HTR-8/SVneo (cell line): ENCODE measurements at regions not wholly inside any gene's neighbourhood (a gene's known extent, or its start where the extent isn't known, plus 50 kb on each side); places are given as distances from the start of the nearest gene placed in this dataset.
"Not testable (repeated sequence)": the region's sequence is repeated elsewhere in the genome, so short reads cannot be mapped to it uniquely, and the experiment has no call there.

ENCODE experiments used
- DNase-seq: peaks from one replicate; pipeline ENCODE4 v3.0.0; 2011; ENCODE audit warnings: low spot score, mixed read lengths; ENCODE audit not compliant: insufficient read length
- FAIRE-seq: peaks from 2 replicates; lab custom pipeline; 2011; peaks lifted over from hg19 to GRCh38; lab: Jason Lieb, UNC

GRCh38 chr4:14375816-14376215 is 626.5 kb upstream of the CPEB2 start:
- FAIRE-seq (no peak), DNase-seq (no peak)

- FAIRE-seq = no peak
- no peak for DNase-seq
Observed at GRCh38 chr4:14379183-14379582, 623.1 kb upstream of the CPEB2 start.

- no peak for FAIRE-seq
- no peak for DNase-seq
Observed at GRCh38 chr4:14383652-14384051, 618.6 kb upstream of the CPEB2 start.

GRCh38 chr4:14384824-14385223 is 617.5 kb upstream of the CPEB2 start:
- FAIRE-seq = no peak
- no peak for DNase-seq

GRCh38 chr4:14386196-14386595 is 616.1 kb upstream of the CPEB2 start:
- DNase-seq (no peak), FAIRE-seq (no peak)

GRCh38 chr4:14387647-14388046 is 614.6 kb upstream of the CPEB2 start:
- DNase-seq (no peak), FAIRE-seq (no peak)

GRCh38 chr4:14392378-14392777 is 609.9 kb upstream of the CPEB2 start:
- FAIRE-seq = no peak
- no peak for DNase-seq

GRCh38 chr4:14396183-14396582 is 606.1 kb upstream of the CPEB2 start:
- FAIRE-seq (no peak), DNase-seq (no peak)

GRCh38 chr4:14399848-14400247 is 602.4 kb upstream of the CPEB2 start:
- no peak for FAIRE-seq
- DNase-seq = no peak

GRCh38 chr4:14400307-14400706 is 602.0 kb upstream of the CPEB2 start:
- DNase-seq (no peak), FAIRE-seq (no peak)

- FAIRE-seq = no peak
- DNase-seq = no peak
Observed at GRCh38 chr4:14403132-14403531, 599.1 kb upstream of the CPEB2 start.

GRCh38 chr4:14404730-14405129 is 597.6 kb upstream of the CPEB2 start:
- DNase-seq (no peak), FAIRE-seq (no peak)

- DNase-seq (no peak), FAIRE-seq (no peak)
Observed at GRCh38 chr4:14410516-14410915, 591.8 kb upstream of the CPEB2 start.

GRCh38 chr4:14415146-14415545 is 587.1 kb upstream of the CPEB2 start:
- no peak for DNase-seq
- FAIRE-seq = no peak

GRCh38 chr4:14419516-14419915 is 582.8 kb upstream of the CPEB2 start:
- no peak for DNase-seq
- no peak for FAIRE-seq

- FAIRE-seq, DNase-seq: not testable (repeated sequence)
Observed at GRCh38 chr4:14426297-14426696, 576.0 kb upstream of the CPEB2 start.

- DNase-seq (no peak), FAIRE-seq (no peak)
Observed at GRCh38 chr4:14428125-14428524, 574.2 kb upstream of the CPEB2 start.

- DNase-seq = no peak
- FAIRE-seq = no peak
Observed at GRCh38 chr4:14431155-14432134, 570.8 kb upstream of the CPEB2 start.

- no peak for DNase-seq
- no peak for FAIRE-seq
Observed at GRCh38 chr4:14434483-14434882, 567.8 kb upstream of the CPEB2 start.

GRCh38 chr4:14434916-14435315 is 567.4 kb upstream of the CPEB2 start:
- DNase-seq (no peak), FAIRE-seq (no peak)

- DNase-seq (no peak), FAIRE-seq (no peak)
Observed at GRCh38 chr4:14441561-14441960, 560.7 kb upstream of the CPEB2 start.

- DNase-seq (no peak), FAIRE-seq (no peak)
Observed at GRCh38 chr4:14445882-14446281, 556.4 kb upstream of the CPEB2 start.
